H1 (cell line): ENCODE measurements at regions not wholly inside any gene's neighbourhood (a gene's known extent, or its start where the extent isn't known, plus 50 kb on each side); places are given as distances from the start of the nearest gene placed in this dataset.

ENCODE experiments used
- BRCA1 ChIP-seq: IDR thresholded peaks from 2 replicates; pipeline ENCODE4 v1.6.1; 2012; ENCODE audit warnings: low read depth, low read length, improper control_type of control experiment
- EZH2 ChIP-seq: fragments of 200-600 bp; sonication (generic); IDR thresholded peaks from 2 replicates; pipeline ENCODE4 v1.7.1; 2012; ENCODE audit warnings: low read depth, mild to moderate bottlenecking, moderate library complexity, low read length, inconsistent platforms; ENCODE audit not compliant: severe bottlenecking
- FOSL1 ChIP-seq: IDR thresholded peaks from 2 replicates; pipeline ENCODE4 v1.6.1; 2011; ENCODE audit warnings: mild to moderate bottlenecking, low read depth, low read length, moderate library complexity; ENCODE audit not compliant: insufficient read depth
- HDAC2 ChIP-seq, 2 experiments: fragments of 300-600 bp in 1 of 2; sonication (generic) in 1 of 2; IDR thresholded peaks; 2 replicates each; pipeline ENCODE4 v1.6.1; 2011 to 2012; ENCODE audit warnings: low read depth in 2 of 2, low read length in 2 of 2, mild to moderate bottlenecking in 2 of 2, moderate library complexity in 2 of 2, borderline replicate concordance in 1 of 2, inconsistent platforms in 1 of 2
- JUND ChIP-seq: IDR thresholded peaks from 2 replicates; pipeline ENCODE4 v1.6.1; 2011; ENCODE audit warnings: mild to moderate bottlenecking, improper control_type of control experiment, low read length
- POLR2A ChIP-seq, 2 experiments: IDR thresholded peaks; 1 replicate in 1 of 2; 2 replicates in 1 of 2; pipeline ENCODE4 v1.6.1; 2011; ENCODE audit warnings: low read depth in 2 of 2, low read length in 2 of 2, mild to moderate bottlenecking in 2 of 2; ENCODE audit errors: control extremely low read depth in 1 of 2
- TBP ChIP-seq: IDR thresholded peaks from 2 replicates; pipeline ENCODE4 v1.6.1; 2011; ENCODE audit warnings: low read depth, low read length, improper control_type of control experiment
- TEAD4 ChIP-seq: IDR thresholded peaks from 2 replicates; pipeline ENCODE4 v1.6.1; 2012; ENCODE audit warnings: low read depth, low read length, inconsistent platforms, mixed read lengths
- YY1 ChIP-seq: IDR thresholded peaks from 2 replicates; pipeline ENCODE4 v1.6.1; 2011; ENCODE audit warnings: low read depth, mild to moderate bottlenecking, low read length
- TF ChIP-seq, protein P1 (sequence below): fragments of 300-600 bp; sonication (generic); IDR thresholded peaks from 2 replicates; pipeline ENCODE4 v1.7.1; 2012; ENCODE audit warnings: low read length, moderate library complexity, mild to moderate bottlenecking, inconsistent platforms; ENCODE audit not compliant: insufficient replicate concordance

- TF ChIP-seq, protein P1, sequence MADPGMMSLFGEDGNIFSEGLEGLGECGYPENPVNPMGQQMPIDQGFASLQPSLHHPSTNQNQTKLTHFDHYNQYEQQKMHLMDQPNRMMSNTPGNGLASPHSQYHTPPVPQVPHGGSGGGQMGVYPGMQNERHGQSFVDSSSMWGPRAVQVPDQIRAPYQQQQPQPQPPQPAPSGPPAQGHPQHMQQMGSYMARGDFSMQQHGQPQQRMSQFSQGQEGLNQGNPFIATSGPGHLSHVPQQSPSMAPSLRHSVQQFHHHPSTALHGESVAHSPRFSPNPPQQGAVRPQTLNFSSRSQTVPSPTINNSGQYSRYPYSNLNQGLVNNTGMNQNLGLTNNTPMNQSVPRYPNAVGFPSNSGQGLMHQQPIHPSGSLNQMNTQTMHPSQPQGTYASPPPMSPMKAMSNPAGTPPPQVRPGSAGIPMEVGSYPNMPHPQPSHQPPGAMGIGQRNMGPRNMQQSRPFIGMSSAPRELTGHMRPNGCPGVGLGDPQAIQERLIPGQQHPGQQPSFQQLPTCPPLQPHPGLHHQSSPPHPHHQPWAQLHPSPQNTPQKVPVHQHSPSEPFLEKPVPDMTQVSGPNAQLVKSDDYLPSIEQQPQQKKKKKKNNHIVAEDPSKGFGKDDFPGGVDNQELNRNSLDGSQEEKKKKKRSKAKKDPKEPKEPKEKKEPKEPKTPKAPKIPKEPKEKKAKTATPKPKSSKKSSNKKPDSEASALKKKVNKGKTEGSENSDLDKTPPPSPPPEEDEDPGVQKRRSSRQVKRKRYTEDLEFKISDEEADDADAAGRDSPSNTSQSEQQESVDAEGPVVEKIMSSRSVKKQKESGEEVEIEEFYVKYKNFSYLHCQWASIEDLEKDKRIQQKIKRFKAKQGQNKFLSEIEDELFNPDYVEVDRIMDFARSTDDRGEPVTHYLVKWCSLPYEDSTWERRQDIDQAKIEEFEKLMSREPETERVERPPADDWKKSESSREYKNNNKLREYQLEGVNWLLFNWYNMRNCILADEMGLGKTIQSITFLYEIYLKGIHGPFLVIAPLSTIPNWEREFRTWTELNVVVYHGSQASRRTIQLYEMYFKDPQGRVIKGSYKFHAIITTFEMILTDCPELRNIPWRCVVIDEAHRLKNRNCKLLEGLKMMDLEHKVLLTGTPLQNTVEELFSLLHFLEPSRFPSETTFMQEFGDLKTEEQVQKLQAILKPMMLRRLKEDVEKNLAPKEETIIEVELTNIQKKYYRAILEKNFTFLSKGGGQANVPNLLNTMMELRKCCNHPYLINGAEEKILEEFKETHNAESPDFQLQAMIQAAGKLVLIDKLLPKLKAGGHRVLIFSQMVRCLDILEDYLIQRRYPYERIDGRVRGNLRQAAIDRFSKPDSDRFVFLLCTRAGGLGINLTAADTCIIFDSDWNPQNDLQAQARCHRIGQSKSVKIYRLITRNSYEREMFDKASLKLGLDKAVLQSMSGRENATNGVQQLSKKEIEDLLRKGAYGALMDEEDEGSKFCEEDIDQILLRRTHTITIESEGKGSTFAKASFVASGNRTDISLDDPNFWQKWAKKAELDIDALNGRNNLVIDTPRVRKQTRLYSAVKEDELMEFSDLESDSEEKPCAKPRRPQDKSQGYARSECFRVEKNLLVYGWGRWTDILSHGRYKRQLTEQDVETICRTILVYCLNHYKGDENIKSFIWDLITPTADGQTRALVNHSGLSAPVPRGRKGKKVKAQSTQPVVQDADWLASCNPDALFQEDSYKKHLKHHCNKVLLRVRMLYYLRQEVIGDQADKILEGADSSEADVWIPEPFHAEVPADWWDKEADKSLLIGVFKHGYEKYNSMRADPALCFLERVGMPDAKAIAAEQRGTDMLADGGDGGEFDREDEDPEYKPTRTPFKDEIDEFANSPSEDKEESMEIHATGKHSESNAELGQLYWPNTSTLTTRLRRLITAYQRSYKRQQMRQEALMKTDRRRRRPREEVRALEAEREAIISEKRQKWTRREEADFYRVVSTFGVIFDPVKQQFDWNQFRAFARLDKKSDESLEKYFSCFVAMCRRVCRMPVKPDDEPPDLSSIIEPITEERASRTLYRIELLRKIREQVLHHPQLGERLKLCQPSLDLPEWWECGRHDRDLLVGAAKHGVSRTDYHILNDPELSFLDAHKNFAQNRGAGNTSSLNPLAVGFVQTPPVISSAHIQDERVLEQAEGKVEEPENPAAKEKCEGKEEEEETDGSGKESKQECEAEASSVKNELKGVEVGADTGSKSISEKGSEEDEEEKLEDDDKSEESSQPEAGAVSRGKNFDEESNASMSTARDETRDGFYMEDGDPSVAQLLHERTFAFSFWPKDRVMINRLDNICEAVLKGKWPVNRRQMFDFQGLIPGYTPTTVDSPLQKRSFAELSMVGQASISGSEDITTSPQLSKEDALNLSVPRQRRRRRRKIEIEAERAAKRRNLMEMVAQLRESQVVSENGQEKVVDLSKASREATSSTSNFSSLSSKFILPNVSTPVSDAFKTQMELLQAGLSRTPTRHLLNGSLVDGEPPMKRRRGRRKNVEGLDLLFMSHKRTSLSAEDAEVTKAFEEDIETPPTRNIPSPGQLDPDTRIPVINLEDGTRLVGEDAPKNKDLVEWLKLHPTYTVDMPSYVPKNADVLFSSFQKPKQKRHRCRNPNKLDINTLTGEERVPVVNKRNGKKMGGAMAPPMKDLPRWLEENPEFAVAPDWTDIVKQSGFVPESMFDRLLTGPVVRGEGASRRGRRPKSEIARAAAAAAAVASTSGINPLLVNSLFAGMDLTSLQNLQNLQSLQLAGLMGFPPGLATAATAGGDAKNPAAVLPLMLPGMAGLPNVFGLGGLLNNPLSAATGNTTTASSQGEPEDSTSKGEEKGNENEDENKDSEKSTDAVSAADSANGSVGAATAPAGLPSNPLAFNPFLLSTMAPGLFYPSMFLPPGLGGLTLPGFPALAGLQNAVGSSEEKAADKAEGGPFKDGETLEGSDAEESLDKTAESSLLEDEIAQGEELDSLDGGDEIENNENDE: no peak
- TF ChIP-seq JUND (no peak), TBP (no peak), HDAC2 (IDR thresholded peaks at IDR 0.05; ENCODE audit: borderline replicate concordance in 1 of 2, low read depth in 2 of 2, low read length in 2 of 2) (no peak), POLR2A (IDR thresholded peaks at IDR 0.05; ENCODE audit: control extremely low read depth in 1 of 2, low read depth in 2 of 2, low read length in 2 of 2) (no peak), FOSL1 (no peak), YY1 (no peak), TEAD4 (no peak), BRCA1 (no peak), EZH2 (no peak)
Measured at GRCh38 chr1:105724286-105724685, 1332.2 kb upstream of the PRMT6 start (continued).
